ENCODE measurements at regions not wholly inside any gene's neighbourhood (a gene's known extent, or its start where the extent isn't known, plus 50 kb on each side); places are given as distances from the start of the nearest gene placed in this dataset.
"Not testable (repeated sequence)": the region's sequence is repeated elsewhere in the genome, so short reads cannot be mapped to it uniquely, and the experiment has no call there.

GRCh38 chr14:30227436-30227835 is 299.8 kb upstream of the PRKD1 start:
- no peak for DNase-seq

DNA sequence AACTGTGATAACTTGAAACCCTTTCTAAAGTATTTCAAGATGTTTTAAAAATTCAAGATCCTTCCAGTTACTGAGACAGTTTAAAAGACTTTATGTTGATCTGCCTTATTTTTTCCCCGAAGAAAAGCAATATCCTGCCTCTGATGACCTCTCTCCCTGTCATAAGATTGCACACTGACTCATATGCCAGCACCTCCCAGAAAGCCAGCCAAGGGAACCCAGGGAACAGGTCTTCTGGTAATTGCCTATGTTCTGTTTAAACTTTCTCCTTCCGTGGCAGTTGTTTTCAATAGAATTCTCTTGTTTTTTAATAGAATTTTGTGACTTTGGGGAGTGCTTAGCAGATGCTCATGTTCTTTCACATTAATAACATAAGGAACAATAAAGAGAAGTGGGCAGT is 300.2 kb upstream of the PRKD1 start:
- DNase-seq = no peak

- DNase-seq = no peak
Observed at GRCh38 chr14:30230719-30231118, 303.1 kb upstream of the PRKD1 start.

- no peak for DNase-seq
Observed at GRCh38 chr14:30234966-30235365, 307.3 kb upstream of the PRKD1 start.

GRCh38 chr14:30235485-30235884 is 307.8 kb upstream of the PRKD1 start:
- DNase-seq = no peak

- no peak for DNase-seq
Observed at GRCh38 chr14:30238936-30239335, 311.3 kb upstream of the PRKD1 start.

DNA sequence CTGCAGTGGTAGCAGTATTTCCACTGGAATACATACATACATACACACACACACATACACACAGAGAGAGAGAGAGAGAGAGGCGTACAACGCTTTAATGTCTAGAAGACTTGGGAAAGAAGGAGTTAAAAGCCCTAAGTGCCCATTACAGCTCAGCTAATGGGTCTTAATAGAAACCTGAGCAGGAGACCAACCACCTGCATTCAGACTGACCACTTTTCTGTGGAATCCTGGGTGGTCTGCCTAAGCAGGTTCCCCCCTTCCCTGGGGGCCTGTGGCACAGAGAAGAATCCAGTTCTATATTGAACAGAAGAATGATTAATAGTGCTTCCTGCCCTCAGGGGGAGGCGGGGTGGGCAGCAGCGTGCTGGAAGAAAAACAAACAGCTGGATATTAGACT is 312.4 kb upstream of the PRKD1 start:
- DNase-seq = no peak

GRCh38 chr14:30240685-30241084 is 313.0 kb upstream of the PRKD1 start:
- no peak for DNase-seq

DNA sequence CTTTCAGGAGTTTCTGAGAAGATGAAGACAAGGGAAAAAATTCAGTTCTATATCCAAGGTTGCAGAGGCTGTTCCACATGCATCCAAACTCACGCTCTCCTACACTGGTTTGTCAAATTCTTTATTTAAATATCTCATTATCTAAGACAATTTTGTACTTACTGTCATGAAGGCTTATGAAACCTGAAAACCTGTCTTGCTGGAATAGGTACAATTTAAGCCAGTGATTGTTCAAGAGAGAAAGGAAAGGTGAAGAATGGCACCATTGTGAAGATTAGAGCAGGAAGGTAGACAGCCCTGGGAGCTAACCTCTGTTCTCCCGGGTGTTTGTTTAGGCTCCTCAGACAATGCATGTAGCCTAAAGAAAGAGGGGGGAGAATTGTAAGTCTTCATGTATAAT is 315.1 kb upstream of the PRKD1 start:
- DNase-seq = no peak

- DNase-seq = no peak
Observed at GRCh38 chr14:30243207-30243606, 315.6 kb upstream of the PRKD1 start.

DNA sequence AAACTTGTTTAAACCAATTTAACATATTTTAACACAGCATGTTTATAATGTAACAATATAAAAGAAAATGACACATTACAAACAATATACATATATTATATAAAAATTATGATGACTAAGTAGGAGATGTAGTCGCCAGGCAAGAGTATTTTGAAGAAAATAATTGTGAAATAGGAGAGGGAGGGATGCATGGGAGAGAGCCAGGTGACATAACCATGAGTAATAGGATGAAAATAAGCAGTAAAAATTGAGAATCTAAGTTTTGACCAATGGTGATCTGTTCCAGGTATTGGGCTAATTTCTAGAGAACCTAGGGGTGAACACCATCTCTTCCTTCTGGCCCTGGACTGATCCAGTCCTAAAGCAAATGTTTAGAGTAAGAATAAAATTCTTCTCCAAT is 315.2 kb upstream of the G2E3 start:
- DNase-seq = no peak

GRCh38 chr14:30244348-30244747 is 314.6 kb upstream of the G2E3 start:
- DNase-seq = not testable (repeated sequence)

DNA sequence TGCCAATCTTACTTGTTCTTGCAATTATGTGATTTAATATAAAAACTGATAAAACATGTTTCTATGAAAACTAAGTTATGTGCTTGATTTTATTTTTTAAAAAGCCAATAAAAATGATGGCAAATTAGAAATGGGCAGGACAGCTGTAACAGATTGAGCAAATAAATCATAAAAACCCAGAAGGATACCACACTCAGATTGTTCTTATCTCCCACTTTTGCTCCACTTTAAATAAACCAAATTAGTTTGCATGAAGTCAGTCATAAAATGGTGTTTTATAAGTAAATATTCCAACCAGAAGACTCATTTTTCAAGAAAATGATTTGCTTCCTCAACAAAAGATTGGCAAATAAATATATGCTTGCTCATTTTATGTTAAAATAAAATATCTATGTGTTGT is 307.9 kb upstream of the G2E3 start:
- DNase-seq = no peak

DNA sequence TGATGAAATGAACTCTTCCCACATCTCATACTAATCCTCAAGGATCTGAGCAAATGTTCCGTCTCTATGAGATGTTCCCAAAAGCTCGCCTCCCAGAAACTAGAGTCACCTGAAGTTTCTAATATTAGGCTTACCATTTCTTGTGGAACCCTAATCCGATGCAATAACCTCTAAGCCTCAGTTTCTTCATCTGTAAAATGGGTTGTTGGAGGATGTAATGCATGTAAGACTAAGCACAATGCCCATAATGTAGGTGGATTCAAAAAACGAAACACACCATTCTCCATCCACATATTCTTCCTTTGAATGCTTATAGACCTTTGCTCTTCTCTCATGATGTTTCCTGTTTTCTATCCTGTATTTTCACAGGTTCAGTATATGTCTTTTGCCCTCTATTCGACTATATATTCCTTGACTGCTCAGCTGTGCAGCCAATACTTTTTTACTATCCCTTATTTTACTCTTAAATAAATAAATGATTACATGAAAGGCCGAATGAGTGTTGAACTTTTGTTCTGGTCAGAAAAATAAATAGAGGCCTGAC is 307.3 kb upstream of the G2E3 start:
- DNase-seq = no peak

- DNase-seq = no peak
Observed at GRCh38 chr14:30252151-30252550, 306.8 kb upstream of the G2E3 start.

DNA sequence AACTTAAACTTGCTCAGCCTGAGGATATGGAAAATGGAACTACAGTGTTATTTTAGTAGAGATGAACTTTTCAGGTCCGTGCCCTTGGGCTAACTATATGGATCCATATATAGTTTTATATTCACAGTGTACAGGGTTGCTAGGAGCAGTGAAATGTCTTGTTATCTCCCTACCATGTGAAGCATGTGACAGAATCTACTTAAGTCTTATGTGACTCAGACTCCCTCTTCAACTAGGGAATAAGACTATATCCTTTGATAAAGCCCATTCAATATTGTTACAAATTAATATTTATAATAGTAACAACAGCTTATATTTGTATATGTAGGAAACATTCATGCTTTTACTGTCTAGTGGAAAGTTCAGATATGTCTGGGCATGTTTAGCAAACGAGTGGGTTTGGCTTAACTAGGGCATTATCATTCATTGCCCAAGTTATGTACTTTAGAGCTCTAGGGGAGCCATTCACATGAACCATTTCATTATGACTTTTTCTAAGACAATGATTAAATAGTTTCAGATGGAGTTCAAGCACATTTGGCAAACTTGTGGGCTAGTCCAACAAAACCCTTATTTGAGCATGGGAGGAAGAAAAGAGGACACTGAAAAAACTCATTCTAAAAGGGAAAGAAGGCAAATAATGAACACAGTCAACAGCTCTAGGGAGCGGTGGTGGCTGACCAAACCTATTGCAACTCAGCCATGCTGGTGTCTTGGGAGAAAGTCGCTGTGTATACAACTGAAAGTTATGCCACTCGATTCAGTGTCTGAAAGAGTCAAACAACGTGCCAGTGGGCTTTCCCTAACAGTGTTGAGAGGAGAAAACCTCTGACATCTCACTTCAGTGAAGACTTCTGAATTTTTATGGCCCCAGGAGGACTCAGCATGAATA is 305.9 kb upstream of the G2E3 start:
- no peak for DNase-seq

DNA sequence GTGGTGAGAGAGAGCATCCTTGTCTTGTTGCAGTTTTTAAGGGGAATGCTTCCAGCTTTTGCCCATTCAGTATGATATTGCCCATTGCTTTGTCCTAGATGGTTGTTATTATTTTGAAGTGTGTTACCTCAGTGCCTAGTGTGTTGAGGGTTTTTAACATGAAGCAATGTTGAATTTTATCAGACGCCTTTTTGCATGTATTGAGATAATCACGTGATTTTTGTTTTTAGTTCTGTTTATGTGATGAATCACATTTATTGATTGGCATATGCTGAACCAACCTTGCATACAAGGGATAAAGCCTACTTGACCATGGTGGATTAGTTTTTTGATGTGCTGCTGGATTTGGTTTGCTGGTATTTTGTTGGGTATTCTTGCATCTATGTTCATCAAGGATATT is 302.3 kb upstream of the G2E3 start:
- no peak for DNase-seq

- no peak for DNase-seq
Observed at GRCh38 chr14:30257946-30258661, 300.9 kb upstream of the G2E3 start.

DNA sequence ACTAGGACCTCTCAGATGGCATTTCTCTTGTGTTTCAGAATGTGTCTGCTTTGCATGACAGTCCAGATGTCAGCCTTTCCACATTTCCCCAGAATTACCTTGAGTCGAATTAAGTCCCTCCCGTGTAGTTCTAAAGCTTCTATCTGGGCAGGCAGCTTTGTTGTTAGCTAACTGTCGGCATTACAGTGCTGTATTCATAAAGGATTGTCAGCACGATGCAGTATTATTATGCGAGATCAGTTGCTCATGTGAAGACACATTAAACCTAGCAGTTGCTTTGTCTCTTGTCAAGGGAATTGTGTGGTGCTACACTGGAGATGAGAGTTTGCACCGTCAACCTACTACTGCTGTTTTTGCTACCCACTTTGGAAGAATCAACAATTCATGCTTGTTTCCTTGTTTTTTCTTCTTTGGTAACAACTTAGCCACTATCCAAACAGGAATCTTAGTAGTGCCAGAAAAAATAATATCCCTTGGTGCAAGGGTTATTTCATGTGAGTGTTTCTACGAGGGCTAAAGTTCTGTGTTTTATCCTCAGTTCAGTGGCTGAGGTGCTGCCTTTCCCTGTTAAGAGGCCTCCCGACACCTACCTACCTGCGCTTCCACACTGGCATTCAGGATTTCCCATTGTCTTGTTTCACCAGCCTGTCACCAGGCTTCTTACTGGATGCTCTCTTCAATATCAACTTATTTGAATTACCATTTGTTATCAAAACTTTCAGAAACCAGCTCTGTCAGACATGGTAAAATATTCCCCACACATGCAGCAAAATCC is 297.9 kb upstream of the G2E3 start:
- DNase-seq = no peak

DNA sequence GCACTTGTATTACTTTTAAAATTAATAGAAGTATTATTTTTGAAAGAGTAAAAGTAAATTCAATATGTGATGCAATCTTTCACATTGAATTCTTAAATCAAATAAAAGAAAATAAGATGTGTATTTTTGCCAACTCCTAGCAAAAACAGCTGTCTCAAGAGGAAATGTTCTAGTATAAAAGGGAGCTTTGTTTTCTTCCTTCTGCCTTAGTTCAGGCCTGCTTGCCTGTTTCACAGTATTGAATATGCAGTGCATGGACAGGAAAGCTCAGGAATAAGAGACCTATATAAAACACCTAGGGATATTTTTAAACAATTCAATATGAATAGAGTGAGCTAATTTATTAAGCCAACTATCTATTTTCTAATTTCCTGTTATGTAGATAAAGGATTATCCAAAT is 294.8 kb upstream of the G2E3 start:
- DNase-seq = no peak

DNA sequence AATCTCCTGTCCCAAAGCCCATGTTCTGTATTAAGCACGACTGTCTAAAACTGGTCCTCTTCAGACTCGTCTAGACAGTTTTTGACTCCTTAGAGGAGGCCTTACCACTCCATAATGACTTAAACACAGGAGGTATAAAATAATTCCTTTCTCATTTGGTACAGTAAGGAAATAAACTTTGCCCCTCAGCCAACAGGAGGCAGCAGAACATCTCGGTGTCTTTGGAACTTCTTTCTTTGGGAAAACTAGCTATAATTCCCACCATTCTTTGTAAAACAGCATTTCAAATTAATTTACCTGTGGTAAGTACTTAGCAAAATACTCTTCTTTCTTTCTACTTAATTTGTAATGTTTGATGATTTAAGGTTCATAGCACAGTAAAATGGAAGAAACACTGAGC is 292.7 kb upstream of the G2E3 start:
- DNase-seq = no peak

DNA sequence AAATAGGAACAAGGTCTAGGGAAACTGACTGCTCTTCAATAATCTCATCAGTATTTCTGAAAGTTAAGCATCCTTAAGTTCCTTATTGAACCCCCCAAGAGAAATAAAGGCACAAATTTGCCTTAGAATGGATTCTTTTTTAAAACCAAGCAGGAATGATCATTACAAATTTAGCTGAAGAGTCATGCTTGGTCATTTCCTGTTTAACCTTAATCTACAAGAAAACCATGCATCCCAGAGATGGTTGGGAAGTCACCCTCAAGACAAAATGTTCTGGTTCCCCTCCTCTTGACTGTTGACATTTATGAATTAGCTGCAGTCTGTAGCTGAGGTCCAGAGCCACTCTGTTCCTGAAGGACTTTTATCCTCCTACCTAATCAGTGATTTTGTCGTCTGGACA is 291.8 kb upstream of the G2E3 start:
- DNase-seq = no peak

All from GOT3 (cell line).